Ascending aorta (tissue), 2 donors: ENCODE measurements at regions not wholly inside any gene's neighbourhood (a gene's known extent, or its start where the extent isn't known, plus 50 kb on each side); places are given as distances from the start of the nearest gene placed in this dataset.
"Not testable (repeated sequence)": the region's sequence is repeated elsewhere in the genome, so short reads cannot be mapped to it uniquely, and the experiment has no call there.

ENCODE experiments used
- DNase-seq, 2 donors: peaks; one replicate each; pipeline ENCODE4 v3.0.0-alpha.2; 2019; ENCODE audit warnings: low spot score in 2 of 2
- H3K27ac ChIP-seq, 2 donors: fragments of 200-600 bp; sonication (generic); one replicate each; pipeline ENCODE4 v1.5.1; 2016 to 2017; ENCODE audit warnings: mild to moderate bottlenecking in 1 of 2
- H3K27me3 ChIP-seq: fragments of 200-600 bp; sonication (generic); one replicate; pipeline ENCODE4 v1.5.1; 2017
- H3K36me3 ChIP-seq, 2 donors: fragments of 200-600 bp; sonication (generic); one replicate each; pipeline ENCODE4 v1.5.1; 2016
- H3K4me1 ChIP-seq, 2 donors: fragments of 200-600 bp; sonication (generic); one replicate each; pipeline ENCODE4 v1.5.1; 2016 to 2017; ENCODE audit warnings: mild to moderate bottlenecking in 1 of 2
- H3K4me3 ChIP-seq, 2 donors: fragments of 200-600 bp; sonication (generic); one replicate each; pipeline ENCODE4 v1.5.1; 2016 to 2017; ENCODE audit warnings: mild to moderate bottlenecking in 1 of 2
- H3K9me3 ChIP-seq, 2 donors: fragments of 200-600 bp; sonication (generic); one replicate each; pipeline ENCODE4 v1.5.1; 2016
- CTCF ChIP-seq, 3 experiments: fragments of 200-600 bp in 2 of 3; fragments of 450-650 bp in 1 of 3; sonication (generic) in 2 of 3; IDR thresholded peaks; one replicate each; pipeline ENCODE4 v1.5.1; 2016 to 2019; ENCODE audit warnings: antibody characterized with exemption in 3 of 3, mild to moderate bottlenecking in 1 of 3, moderate library complexity in 1 of 3
- intact Hi-C: fragments of 100-400 bp; cut with DNase I; formaldehyde crosslinking; loops from one replicate; pipeline ENCODE4 v1.15.1; 2023

- H3K4me1 ChIP-seq: no peaks in the 10 kb centered on the region
- intact Hi-C loops: no loop called here
- H3K27me3 ChIP-seq: no peaks in the 10 kb centered on the region
- H3K36me3 ChIP-seq: no peaks in the 10 kb centered on the region
- TF ChIP-seq CTCF (IDR thresholded peaks at IDR 0.05): no peak
- H3K9me3 ChIP-seq: no peaks in the 10 kb centered on the region
- H3K4me3 ChIP-seq: no peak overlapping the region
- H3K27ac ChIP-seq: no peak overlapping the region
- DNase-seq: no peak
These were observed 158.1 kb upstream of the ZNF385D start for GRCh38 chr3:21909096-21909495.

GRCh38 chr3:21912711-21913110, 161.7 kb upstream of the ZNF385D start:
- H3K9me3 ChIP-seq: no peaks in the 10 kb centered on the region
- no peak overlapping the region for H3K4me3 ChIP-seq
- H3K27ac ChIP-seq: no peak overlapping the region
- H3K36me3 ChIP-seq: no peaks in the 10 kb centered on the region
- no peak for TF ChIP-seq CTCF (IDR thresholded peaks at IDR 0.05)
- no peaks in the 10 kb centered on the region for H3K4me1 ChIP-seq
- H3K27me3 ChIP-seq: no peaks in the 10 kb centered on the region
- intact Hi-C loops: no loop called here
- DNase-seq: no peak

- DNase-seq: no peak
- intact Hi-C loops: no loop called here
- no peak overlapping the region for H3K27ac ChIP-seq
- H3K9me3 ChIP-seq: no peaks in the 10 kb centered on the region
- H3K27me3 ChIP-seq: no peaks in the 10 kb centered on the region
- no peaks in the 10 kb centered on the region for H3K4me1 ChIP-seq
- no peaks in the 10 kb centered on the region for H3K36me3 ChIP-seq
- TF ChIP-seq CTCF (IDR thresholded peaks at IDR 0.05): no peak
- H3K4me3 ChIP-seq: no peak overlapping the region
These were observed 162.8 kb upstream of the ZNF385D start for GRCh38 chr3:21913791-21914190.

- Histone ChIP-seq H3K9me3 (no peaks in the 10 kb centered on the region), H3K27me3 (no peaks in the 10 kb centered on the region), H3K36me3 (no peaks in the 10 kb centered on the region), H3K27ac (no peak overlapping the region), H3K4me1 (no peaks in the 10 kb centered on the region), H3K4me3 (no peak overlapping the region)
- intact Hi-C loops: no loop called here
- DNase-seq: no peak
- TF ChIP-seq CTCF (IDR thresholded peaks at IDR 0.05): no peak
These were observed 163.4 kb upstream of the ZNF385D start for GRCh38 chr3:21914451-21914850.

- no peaks in the 10 kb centered on the region for H3K36me3 ChIP-seq
- H3K27me3 ChIP-seq: no peaks in the 10 kb centered on the region
- no peaks in the 10 kb centered on the region for H3K4me1 ChIP-seq
- H3K27ac ChIP-seq: no peak overlapping the region
- no peaks in the 10 kb centered on the region for H3K9me3 ChIP-seq
- intact Hi-C loops: no loop called here
- no peak overlapping the region for H3K4me3 ChIP-seq
- DNase-seq: no peak
- no peak for TF ChIP-seq CTCF (IDR thresholded peaks at IDR 0.05)
These were observed 168.4 kb upstream of the ZNF385D start for GRCh38 chr3:21919383-21919782.

- H3K9me3 ChIP-seq: no peaks in the 10 kb centered on the region
These were observed 169.4 kb upstream of the ZNF385D start for GRCh38 chr3:21920421-21920861.

GRCh38 chr3:21923156-21923555, 172.1 kb upstream of the ZNF385D start:
- H3K4me3 ChIP-seq, H3K4me1 ChIP-seq, DNase-seq, H3K36me3 ChIP-seq, H3K9me3 ChIP-seq, H3K27me3 ChIP-seq, intact Hi-C loops, H3K27ac ChIP-seq: not testable (repeated sequence)

More at GRCh38 chr3:21920421-21920861, 169.4 kb upstream of the ZNF385D start:
- intact Hi-C loops: no loop called here
- Histone ChIP-seq H3K27ac (no peak overlapping the region), H3K27me3 (no peaks in the 10 kb centered on the region), H3K4me3 (no peak overlapping the region), H3K36me3 (no peaks in the 10 kb centered on the region), H3K4me1 (no peaks in the 10 kb centered on the region)
- no peak for TF ChIP-seq CTCF (IDR thresholded peaks at IDR 0.05)
- DNase-seq: no peak
